Natural killer cell (primary cell): ENCODE measurements at regions not wholly inside any gene's neighbourhood (a gene's known extent, or its start where the extent isn't known, plus 50 kb on each side); places are given as distances from the start of the nearest gene placed in this dataset.

Experiments used
- ATAC-seq, 3 donors: fragments of 150-1000 bp in 2 of 3; fragments of 200-7000 bp in 1 of 3; cut with Tn5 transposase; 1 replicate in 1 of 3; 2 replicates in 2 of 3; pipeline ENCODE4 v1.10.0; 2021; ENCODE audit warnings: mild to moderate bottlenecking in 2 of 3, moderate library complexity in 2 of 3
- DNase-seq, 2 donors: peaks; one replicate each; pipeline versions ENCODE4 v3.0.0 to v3.0.0-alpha.2; 2013 to 2021; ENCODE audit warnings: mixed read lengths in 1 of 2
- H3K27ac ChIP-seq: one replicate; pipeline ENCODE4 v1.5.1; 2013; ENCODE audit warnings: mild to moderate bottlenecking, low read length
- H3K27me3 ChIP-seq: one replicate; pipeline ENCODE4 v1.6.1; 2013; ENCODE audit warnings: low read length; ENCODE audit not compliant: control insufficient read depth, insufficient read depth
- H3K36me3 ChIP-seq: one replicate; pipeline ENCODE4 v1.6.1; 2013; ENCODE audit warnings: low read length; ENCODE audit not compliant: control insufficient read depth, insufficient read depth
- H3K4me1 ChIP-seq: one replicate; pipeline ENCODE4 v1.6.1; 2013; ENCODE audit warnings: low read length; ENCODE audit not compliant: control insufficient read depth, insufficient read depth
- H3K4me3 ChIP-seq: one replicate; pipeline ENCODE4 v1.5.1; 2013; ENCODE audit warnings: low read length
- H3K9me3 ChIP-seq: one replicate; pipeline ENCODE4 v1.6.1; 2013; ENCODE audit warnings: low read length; ENCODE audit not compliant: control insufficient read depth, insufficient read depth
- H3K27ac Mint-ChIP-seq, 2 donors: one replicate each; pipeline ENCODE4 v1.8.0; 2022; ENCODE audit warnings: mild to moderate bottlenecking in 2 of 2, mixed read lengths in 2 of 2, moderate library complexity in 1 of 2
- H3K27me3 Mint-ChIP-seq, 2 donors: one replicate each; pipeline ENCODE4 v1.8.0; 2022; ENCODE audit warnings: low read depth in 2 of 2, mixed read lengths in 2 of 2
- H3K36me3 Mint-ChIP-seq: one replicate; pipeline ENCODE4 v1.8.0; 2022; ENCODE audit warnings: mixed read lengths
- H3K4me1 Mint-ChIP-seq, 2 donors: one replicate each; pipeline ENCODE4 v1.8.0; 2022; ENCODE audit warnings: mixed read lengths in 2 of 2
- H3K4me3 Mint-ChIP-seq: one replicate; pipeline ENCODE4 v1.8.0; 2022; ENCODE audit warnings: mild to moderate bottlenecking, moderate library complexity, mixed read lengths
- H3K9me3 Mint-ChIP-seq, 2 donors: one replicate each; pipeline ENCODE4 v1.8.0; 2022; ENCODE audit warnings: mixed read lengths in 2 of 2
- WGBS: methylation state at CpG from one replicate; pipeline ENCODE4 v1.1.7; 2013; ENCODE audit warnings: missing lambda C conversion rate; ENCODE audit not compliant: insufficient coverage; 5-methylcytosine and 5-hydroxymethylcytosine counted together
- intact Hi-C: fragments of 100-400 bp; cut with micrococcal nuclease; formaldehyde crosslinking; loops from one replicate; pipeline ENCODE4 v1.14.2; 2022
- TF ChIP-seq, protein P1 (sequence below): fragments of 200-600 bp; IDR thresholded peaks from one replicate; pipeline ENCODE4 v1.8.0; 2022; ENCODE audit warnings: antibody characterized with exemption

DNA sequence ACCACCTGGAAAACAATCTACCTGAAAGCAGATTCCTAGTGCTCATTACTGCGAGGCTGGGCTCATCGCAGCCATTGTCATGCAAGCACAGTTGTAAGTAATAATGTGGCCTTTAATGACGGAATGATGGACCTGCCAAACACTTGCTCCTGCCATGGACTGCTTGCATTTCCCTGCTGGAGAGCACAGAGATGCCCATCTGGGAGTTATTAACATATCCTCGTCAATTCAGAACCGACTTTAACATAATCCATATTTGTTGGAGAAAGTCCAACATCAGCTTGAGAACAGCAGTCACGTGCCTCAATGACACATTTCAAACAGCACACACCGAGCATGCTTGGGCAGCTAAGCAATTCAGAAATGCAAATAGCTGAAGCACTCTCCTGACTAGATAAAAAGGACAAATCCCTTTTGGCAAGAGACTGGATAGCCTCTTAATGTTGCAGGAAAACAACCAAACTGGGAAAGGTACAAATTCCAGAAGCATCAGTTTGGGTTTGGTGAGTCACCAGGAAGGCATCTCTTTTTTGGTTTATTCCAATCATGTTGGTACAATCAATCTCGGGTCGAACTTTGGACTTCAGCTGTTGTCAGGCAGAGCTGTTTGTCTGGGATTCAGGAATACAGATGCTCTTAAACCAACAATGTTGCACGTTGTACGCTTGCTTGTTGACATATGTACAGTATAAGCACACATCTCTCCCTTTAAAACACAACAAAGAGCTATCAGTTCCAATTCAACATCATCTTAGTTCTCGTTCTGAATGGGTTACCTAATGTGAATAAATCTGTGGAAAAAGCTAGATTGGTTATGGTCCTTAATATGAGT lies 395.8 kb downstream of the LNPK start:
- Mint-ChIP-seq H3K9me3 (no peaks in the 10 kb centered on the region), H3K27me3 (peaks cover 16 to 52% of the 10 kb centered on the region in 2 donors), H3K36me3 (no peaks in the 10 kb centered on the region), H3K4me3 (no peak overlapping the region), H3K4me1 (peaks cover 7 to 13% of the 10 kb centered on the region in 2 donors), H3K27ac (no peak overlapping the region)
- no peaks in the 10 kb centered on the region for H3K9me3 ChIP-seq
- H3K27ac ChIP-seq, result no peak overlapping the region
- no peak for ATAC-seq
- H3K36me3 ChIP-seq, result no peaks in the 10 kb centered on the region
- DNase-seq, result no peak
- TF ChIP-seq, protein P1, sequence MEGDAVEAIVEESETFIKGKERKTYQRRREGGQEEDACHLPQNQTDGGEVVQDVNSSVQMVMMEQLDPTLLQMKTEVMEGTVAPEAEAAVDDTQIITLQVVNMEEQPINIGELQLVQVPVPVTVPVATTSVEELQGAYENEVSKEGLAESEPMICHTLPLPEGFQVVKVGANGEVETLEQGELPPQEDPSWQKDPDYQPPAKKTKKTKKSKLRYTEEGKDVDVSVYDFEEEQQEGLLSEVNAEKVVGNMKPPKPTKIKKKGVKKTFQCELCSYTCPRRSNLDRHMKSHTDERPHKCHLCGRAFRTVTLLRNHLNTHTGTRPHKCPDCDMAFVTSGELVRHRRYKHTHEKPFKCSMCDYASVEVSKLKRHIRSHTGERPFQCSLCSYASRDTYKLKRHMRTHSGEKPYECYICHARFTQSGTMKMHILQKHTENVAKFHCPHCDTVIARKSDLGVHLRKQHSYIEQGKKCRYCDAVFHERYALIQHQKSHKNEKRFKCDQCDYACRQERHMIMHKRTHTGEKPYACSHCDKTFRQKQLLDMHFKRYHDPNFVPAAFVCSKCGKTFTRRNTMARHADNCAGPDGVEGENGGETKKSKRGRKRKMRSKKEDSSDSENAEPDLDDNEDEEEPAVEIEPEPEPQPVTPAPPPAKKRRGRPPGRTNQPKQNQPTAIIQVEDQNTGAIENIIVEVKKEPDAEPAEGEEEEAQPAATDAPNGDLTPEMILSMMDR, result no peak
- 82% methylated on average over 10 of the region's 12 CpGs for WGBS
- H3K4me1 ChIP-seq, result no peaks in the 10 kb centered on the region
- no peaks in the 10 kb centered on the region for H3K27me3 ChIP-seq
- intact Hi-C loops, result no loop called here
- no peak overlapping the region for H3K4me3 ChIP-seq

- TF ChIP-seq, protein P1, result no peak
- Mint-ChIP-seq H3K4me1 (peaks cover 1 to 7% of the 10 kb centered on the region in 2 donors), H3K4me3 (no peak overlapping the region), H3K36me3 (no peaks in the 10 kb centered on the region), H3K27me3 (peaks cover 14 to 51% of the 10 kb centered on the region in 2 donors), H3K27ac (no peak overlapping the region), H3K9me3 (no peaks in the 10 kb centered on the region)
- DNase-seq, result no peak
- H3K36me3 ChIP-seq, result no peaks in the 10 kb centered on the region
- H3K9me3 ChIP-seq, result no peaks in the 10 kb centered on the region
- H3K27me3 ChIP-seq, result no peaks in the 10 kb centered on the region
- ATAC-seq, result no peak
- H3K4me3 ChIP-seq, result no peak overlapping the region
- H3K27ac ChIP-seq, result no peak overlapping the region
- H3K4me1 ChIP-seq, result no peaks in the 10 kb centered on the region
- 81% methylated on average over 4 of the region's 5 CpGs for WGBS
- intact Hi-C loops, result no loop called here
These were observed 396.4 kb downstream of the LNPK start for GRCh38 chr2:175605640-175606009.

DNA sequence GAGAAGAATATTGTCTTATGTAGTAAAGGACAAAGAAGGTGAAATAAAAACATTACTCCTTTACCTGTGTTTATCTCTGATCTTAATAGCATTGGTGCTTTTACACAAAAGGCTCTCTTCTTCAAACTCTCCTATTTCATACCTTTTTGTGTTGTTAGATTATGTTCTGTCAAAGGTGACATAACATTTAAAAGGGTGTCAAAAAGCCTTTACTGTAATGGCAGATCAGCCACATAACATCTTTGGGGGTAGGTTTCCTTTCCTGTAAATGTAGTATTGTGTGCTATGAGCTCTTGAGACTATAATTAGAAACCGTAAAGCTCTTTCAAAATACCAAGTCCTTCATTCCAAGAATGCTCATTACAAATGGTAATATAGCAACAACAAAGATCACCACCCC lies 400.1 kb downstream of the LNPK start:
- DNase-seq (no peak), ATAC-seq (no peak)
- H3K9me3 ChIP-seq, result no peaks in the 10 kb centered on the region
- no peaks in the 10 kb centered on the region for H3K4me1 ChIP-seq
- no peaks in the 10 kb centered on the region for H3K36me3 ChIP-seq
- no peaks in the 10 kb centered on the region for H3K36me3 Mint-ChIP-seq
- H3K4me3 Mint-ChIP-seq, result no peak overlapping the region
- H3K27me3 ChIP-seq, result no peaks in the 10 kb centered on the region
- intact Hi-C loops, result no loop called here
- no peak overlapping the region for H3K4me3 ChIP-seq
- H3K27me3 Mint-ChIP-seq, result peaks cover 6 to 41% of the 10 kb centered on the region in 2 donors
- H3K27ac Mint-ChIP-seq, result no peak overlapping the region
- H3K27ac ChIP-seq, result no peak overlapping the region
- no peaks in the 10 kb centered on the region for H3K4me1 Mint-ChIP-seq
- no peaks in the 10 kb centered on the region for H3K9me3 Mint-ChIP-seq
- 100% methylated on average over 1 of the region's 1 CpG for WGBS
- TF ChIP-seq, protein P1, result no peak
